CD14-positive monocyte (primary cell): ENCODE measurements at regions not wholly inside any gene's neighbourhood (a gene's known extent, or its start where the extent isn't known, plus 50 kb on each side); places are given as distances from the start of the nearest gene placed in this dataset.

Experiments
- DNase-seq, 3 donors: peaks; one replicate each; pipeline ENCODE4 v3.0.0-alpha.2; 2011 to 2022
- H2AFZ ChIP-seq: 2 replicates; pipeline ENCODE4 v1.6.0; 2012; ENCODE audit warnings: mild to moderate bottlenecking, low read depth, low read length, inconsistent platforms; ENCODE audit not compliant: insufficient read depth, poor library complexity, severe bottlenecking
- H3K27ac ChIP-seq, 2 donors: 1 replicate in 1 of 2; 2 replicates in 1 of 2; pipeline ENCODE4 v1.5.1; 2012 to 2013; ENCODE audit warnings: low read length in 2 of 2, control low read depth in 1 of 2, inconsistent platforms in 1 of 2, low read depth in 1 of 2, mild to moderate bottlenecking in 1 of 2
- H3K27me3 ChIP-seq, 2 donors: one replicate each; pipeline versions ENCODE4 v1.6.0 to v1.6.1; 2011 to 2013; ENCODE audit warnings: low read length in 2 of 2; ENCODE audit not compliant: control insufficient read depth in 2 of 2, insufficient read depth in 2 of 2
- H3K36me3 ChIP-seq, 2 donors: replicated peaks in 1 of 2; 1 replicate in 1 of 2; 2 replicates in 1 of 2; pipeline versions ENCODE4 v1.5.1 to v1.6.1; 2012 to 2013; ENCODE audit warnings: low read length in 2 of 2, control low read depth in 1 of 2, inconsistent platforms in 1 of 2, mild to moderate bottlenecking in 1 of 2; ENCODE audit not compliant: insufficient read depth in 2 of 2, control insufficient read depth in 1 of 2
- H3K4me1 ChIP-seq, 2 donors: 1 replicate in 1 of 2; 2 replicates in 1 of 2; pipeline versions ENCODE4 v1.5.1 to v1.6.1; 2012 to 2013; ENCODE audit warnings: low read length in 2 of 2, control low read depth in 1 of 2, inconsistent platforms in 1 of 2, mild to moderate bottlenecking in 1 of 2, moderate library complexity in 1 of 2; ENCODE audit not compliant: insufficient read depth in 2 of 2, control insufficient read depth in 1 of 2
- H3K4me2 ChIP-seq: replicated peaks from 2 replicates; pipeline ENCODE3; 2012; ENCODE audit warnings: low read length, moderate library complexity, mild to moderate bottlenecking; ENCODE audit not compliant: poor library complexity, severe bottlenecking; ENCODE audit errors: extremely low read depth
- H3K4me3 ChIP-seq, 3 experiments: fragments of 200-600 bp in 1 of 3; sonication (generic) in 1 of 3; replicated peaks in 1 of 3; 1 replicate in 2 of 3; 2 replicates in 1 of 3; pipeline ENCODE4 v1.5.1; 2011 to 2013; ENCODE audit warnings: low read length in 3 of 3, mild to moderate bottlenecking in 3 of 3, control low read depth in 2 of 3, low read depth in 2 of 3, inconsistent platforms in 1 of 3, moderate library complexity in 1 of 3
- H3K79me2 ChIP-seq: 2 replicates; pipeline ENCODE4 v1.6.0; 2012; ENCODE audit warnings: mild to moderate bottlenecking, control low read depth, inconsistent platforms, low read length, moderate library complexity; ENCODE audit not compliant: insufficient read depth
- H3K9ac ChIP-seq: 2 replicates; pipeline ENCODE4 v1.6.0; 2017; ENCODE audit warnings: low read length, mild to moderate bottlenecking; ENCODE audit not compliant: insufficient read depth, poor library complexity, severe bottlenecking
- H3K9me3 ChIP-seq, 2 donors: replicated peaks in 1 of 2; 1 replicate in 1 of 2; 2 replicates in 1 of 2; pipeline versions ENCODE4 v1.5.1 to v1.6.1; 2012 to 2013; ENCODE audit warnings: low read length in 2 of 2, control low read depth in 1 of 2; ENCODE audit not compliant: control insufficient read depth in 1 of 2, insufficient read depth in 1 of 2
- H4K20me1 ChIP-seq: 2 replicates; pipeline ENCODE4 v1.6.0; 2012; ENCODE audit warnings: mild to moderate bottlenecking, low read length, control low read depth, moderate library complexity; ENCODE audit not compliant: insufficient read depth
- H3K27ac Mint-ChIP-seq, 7 donors: one replicate each; pipeline ENCODE4 v1.8.0; 2020; ENCODE audit warnings: mild to moderate bottlenecking in 7 of 7, mixed read lengths in 7 of 7, moderate library complexity in 6 of 7, inconsistent platforms in 2 of 7
- H3K27me3 Mint-ChIP-seq, 3 donors: one replicate each; pipeline ENCODE4 v1.8.0; 2021 to 2022; ENCODE audit warnings: low read depth in 3 of 3, mild to moderate bottlenecking in 3 of 3, mixed read lengths in 3 of 3, moderate library complexity in 3 of 3, inconsistent platforms in 1 of 3
- H3K36me3 Mint-ChIP-seq, 2 donors: one replicate each; pipeline ENCODE4 v1.8.0; 2020; ENCODE audit warnings: mixed read lengths in 2 of 2, inconsistent platforms in 1 of 2, mild to moderate bottlenecking in 1 of 2
- H3K4me1 Mint-ChIP-seq: one replicate; pipeline ENCODE4 v1.8.0; 2020; ENCODE audit warnings: mild to moderate bottlenecking, mixed read lengths
- H3K4me3 Mint-ChIP-seq, 2 donors: one replicate each; pipeline ENCODE4 v1.8.0; 2020; ENCODE audit warnings: mild to moderate bottlenecking in 2 of 2, mixed read lengths in 2 of 2, moderate library complexity in 1 of 2
- H3K9me3 Mint-ChIP-seq, 7 donors: one replicate each; pipeline ENCODE4 v1.8.0; 2020 to 2022; ENCODE audit warnings: mixed read lengths in 7 of 7, mild to moderate bottlenecking in 6 of 7, moderate library complexity in 6 of 7, inconsistent platforms in 2 of 7
- WGBS: methylation state at CpG from one replicate; pipeline ENCODE4 v1.1.5; 2013; ENCODE audit warnings: missing lambda C conversion rate; ENCODE audit not compliant: insufficient coverage; 5-methylcytosine and 5-hydroxymethylcytosine counted together
- intact Hi-C, 2 donors: fragments of 100-400 bp; cut with micrococcal nuclease; formaldehyde crosslinking; loops; one replicate each; pipeline versions ENCODE4 v1.15.0 to v1.15.1; 2023
- TF ChIP-seq, protein P1 (sequence below): fragments of 200-600 bp; IDR thresholded peaks from one replicate; pipeline ENCODE4 v1.8.0; 2022; ENCODE audit warnings: antibody characterized with exemption, mild to moderate bottlenecking

DNA sequence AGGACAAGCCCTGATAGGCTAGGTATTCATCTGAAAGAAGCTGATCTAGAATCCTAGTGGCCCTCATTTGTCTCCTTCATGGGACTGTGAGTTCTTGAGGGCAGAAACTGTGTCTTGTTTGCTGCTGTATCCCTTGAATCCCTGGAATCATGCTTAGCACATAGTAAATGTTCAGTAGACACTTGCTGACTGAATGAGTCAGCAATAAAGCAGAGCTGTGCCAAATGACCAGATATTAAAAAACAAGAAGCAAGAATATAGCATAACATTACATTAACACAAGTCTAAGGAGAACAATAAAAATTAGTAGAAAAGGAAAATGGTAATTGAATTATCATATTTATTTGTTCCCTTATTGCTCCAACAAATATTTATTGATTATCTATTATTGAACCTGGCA is 420.5 kb downstream of the ZSWIM6 start:
- H3K4me3 Mint-ChIP-seq, result no peak overlapping the region
- Histone ChIP-seq H3K9me3 (no peaks in the 10 kb centered on the region), H3K4me3 (no peak overlapping the region), H3K4me1 (no peaks in the 10 kb centered on the region), H4K20me1 (no peaks in the 10 kb centered on the region), H3K27ac (no peak overlapping the region), H2AFZ (no peak overlapping the region), H3K36me3 (no peaks in the 10 kb centered on the region), H3K4me2 (no peak overlapping the region), H3K9ac (no peak overlapping the region), H3K27me3 (no peaks in the 10 kb centered on the region), H3K79me2 (no peaks in the 10 kb centered on the region)
- H3K27me3 Mint-ChIP-seq, result no peaks in the 10 kb centered on the region
- intact Hi-C loops, result no loop called here
- no peak for DNase-seq
- H3K36me3 Mint-ChIP-seq, result no peaks in the 10 kb centered on the region
- peaks cover 0 to 9% (median 5%) of the 10 kb centered on the region in 7 donors for H3K9me3 Mint-ChIP-seq
- H3K4me1 Mint-ChIP-seq, result no peaks in the 10 kb centered on the region
- TF ChIP-seq, protein P1, sequence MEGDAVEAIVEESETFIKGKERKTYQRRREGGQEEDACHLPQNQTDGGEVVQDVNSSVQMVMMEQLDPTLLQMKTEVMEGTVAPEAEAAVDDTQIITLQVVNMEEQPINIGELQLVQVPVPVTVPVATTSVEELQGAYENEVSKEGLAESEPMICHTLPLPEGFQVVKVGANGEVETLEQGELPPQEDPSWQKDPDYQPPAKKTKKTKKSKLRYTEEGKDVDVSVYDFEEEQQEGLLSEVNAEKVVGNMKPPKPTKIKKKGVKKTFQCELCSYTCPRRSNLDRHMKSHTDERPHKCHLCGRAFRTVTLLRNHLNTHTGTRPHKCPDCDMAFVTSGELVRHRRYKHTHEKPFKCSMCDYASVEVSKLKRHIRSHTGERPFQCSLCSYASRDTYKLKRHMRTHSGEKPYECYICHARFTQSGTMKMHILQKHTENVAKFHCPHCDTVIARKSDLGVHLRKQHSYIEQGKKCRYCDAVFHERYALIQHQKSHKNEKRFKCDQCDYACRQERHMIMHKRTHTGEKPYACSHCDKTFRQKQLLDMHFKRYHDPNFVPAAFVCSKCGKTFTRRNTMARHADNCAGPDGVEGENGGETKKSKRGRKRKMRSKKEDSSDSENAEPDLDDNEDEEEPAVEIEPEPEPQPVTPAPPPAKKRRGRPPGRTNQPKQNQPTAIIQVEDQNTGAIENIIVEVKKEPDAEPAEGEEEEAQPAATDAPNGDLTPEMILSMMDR, result no peak
- H3K27ac Mint-ChIP-seq, result no peak overlapping the region

DNA sequence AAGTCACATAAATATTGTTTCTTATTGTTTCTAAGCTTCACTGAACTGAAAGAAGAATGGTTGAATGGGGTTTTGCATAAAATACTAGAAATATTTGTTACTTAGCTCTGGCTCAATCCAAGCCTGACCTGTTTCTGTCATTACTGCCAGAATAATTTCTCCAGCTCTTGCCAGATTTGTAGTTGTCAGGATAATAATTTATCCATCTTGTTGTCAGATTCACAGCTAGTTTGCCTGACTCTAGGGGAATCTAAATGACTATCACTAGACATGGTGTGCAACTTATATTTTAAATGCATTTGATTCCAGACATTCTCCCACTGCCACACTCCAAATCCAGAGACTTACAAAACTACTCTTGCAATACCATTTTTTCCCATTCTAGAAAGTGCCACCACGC is 422.7 kb downstream of the ZSWIM6 start:
- TF ChIP-seq, protein P1, result no peak

More for the DNA sequence above, 422.7 kb downstream of the ZSWIM6 start:
- no peaks in the 10 kb centered on the region for H3K27me3 Mint-ChIP-seq
- intact Hi-C loops, result no loop called here
- Histone ChIP-seq H3K36me3 (no peaks in the 10 kb centered on the region), H3K27me3 (no peaks in the 10 kb centered on the region), H3K4me2 (no peak overlapping the region), H3K9ac (no peak overlapping the region), H3K27ac (no peak overlapping the region), H4K20me1 (no peaks in the 10 kb centered on the region), H2AFZ (no peak overlapping the region), H3K4me1 (no peaks in the 10 kb centered on the region), H3K79me2 (no peaks in the 10 kb centered on the region), H3K4me3 (no peak overlapping the region), H3K9me3 (no peaks in the 10 kb centered on the region)
- DNase-seq, result no peak
- H3K9me3 Mint-ChIP-seq, result peaks cover 0 to 7% (median 0%) of the 10 kb centered on the region in 7 donors
- WGBS, result 81% methylated on average over 1 of the region's 1 CpG
- H3K27ac Mint-ChIP-seq, result no peak overlapping the region
- no peak overlapping the region for H3K4me3 Mint-ChIP-seq
- no peaks in the 10 kb centered on the region for H3K36me3 Mint-ChIP-seq
- H3K4me1 Mint-ChIP-seq, result no peaks in the 10 kb centered on the region
